ENCODE measurements at regions not wholly inside any gene's neighbourhood (a gene's known extent, or its start where the extent isn't known, plus 50 kb on each side); places are given as distances from the start of the nearest gene placed in this dataset.

- TF ChIP-seq TOX (CRISPR knock-in tag; IDR thresholded peaks at IDR 0.05; ENCODE audit: borderline replicate concordance) (no peak), PATZ1 (CRISPR knock-in tag; IDR thresholded peaks at IDR 0.05; ENCODE audit: borderline replicate concordance) (no peak), ZFP3 (CRISPR knock-in tag; IDR thresholded peaks at IDR 0.05) (no peak)
Measured at GRCh38 chr2:104404526-104404925, 449.4 kb upstream of the POU3F3 start.

Data from SK-N-SH treated with all-trans-retinoic acid at 6 μM for 48 hours (cell line).